SK-N-SH (cell line): ENCODE measurements at regions not wholly inside any gene's neighbourhood (a gene's known extent, or its start where the extent isn't known, plus 50 kb on each side); places are given as distances from the start of the nearest gene placed in this dataset.

ENCODE experiments used
- CHD2 ChIP-seq: fragments of 150-350 bp; IDR thresholded peaks from 2 replicates; pipeline ENCODE4 v1.6.1; 2018; ENCODE audit warnings: low read length; ENCODE audit not compliant: partially characterized antibody
- ELF1 ChIP-seq: IDR thresholded peaks from 2 replicates; pipeline ENCODE4 v1.4.0; 2012
- EZH2phosphoT487 ChIP-seq: fragments of 200-600 bp; sonication (generic); IDR thresholded peaks from 2 replicates; pipeline ENCODE4 v1.6.1; 2017; ENCODE audit warnings: low read depth, mixed run types, mild to moderate bottlenecking, antibody characterized with exemption, moderate library complexity, borderline replicate concordance
- FOSL2 ChIP-seq: IDR thresholded peaks from 2 replicates; pipeline ENCODE4 v1.4.0; 2012; ENCODE audit warnings: low read depth, mild to moderate bottlenecking, moderate library complexity, borderline replicate concordance
- FOXJ3 ChIP-seq: sonication (generic); formaldehyde crosslinking; IDR thresholded peaks from 2 replicates; pipeline ENCODE4 v1.5.1; 2020; ENCODE audit warnings: mild to moderate bottlenecking, missing genetic modification reagents
- NFIC ChIP-seq: IDR thresholded peaks from 2 replicates; pipeline ENCODE4 v1.4.0; 2012; ENCODE audit warnings: borderline replicate concordance
- PBX3 ChIP-seq: IDR thresholded peaks from 2 replicates; pipeline ENCODE4; 2012
- POLR2AphosphoS5 ChIP-seq: IDR thresholded peaks from 2 replicates; pipeline ENCODE4 v1.6.1; 2012; ENCODE audit warnings: low read depth, low read length
- RFX5 ChIP-seq: IDR thresholded peaks from 2 replicates; pipeline ENCODE4 v1.6.1; 2012; ENCODE audit warnings: mild to moderate bottlenecking, improper control_type of control experiment, low read length
- SIN3A ChIP-seq: IDR thresholded peaks from 2 replicates; pipeline ENCODE4 v1.6.1; 2012; ENCODE audit warnings: low read depth, mild to moderate bottlenecking, low read length, moderate library complexity, borderline replicate concordance
- YY1 ChIP-seq: IDR thresholded peaks from 2 replicates; pipeline ENCODE4 v1.4.0; 2012; ENCODE audit warnings: low read depth, mild to moderate bottlenecking
- TF ChIP-seq, protein P1 (sequence below): fragments of 200-600 bp; sonication (generic); IDR thresholded peaks from 2 replicates; pipeline ENCODE4 v1.6.1; 2017; ENCODE audit warnings: antibody characterized with exemption, mild to moderate bottlenecking, moderate library complexity
- TF ChIP-seq, protein P2 (sequence below): fragments of 150-350 bp; IDR thresholded peaks from 2 replicates; pipeline ENCODE4 v1.6.1; 2016; ENCODE audit warnings: mild to moderate bottlenecking, low read depth, low read length

DNA sequence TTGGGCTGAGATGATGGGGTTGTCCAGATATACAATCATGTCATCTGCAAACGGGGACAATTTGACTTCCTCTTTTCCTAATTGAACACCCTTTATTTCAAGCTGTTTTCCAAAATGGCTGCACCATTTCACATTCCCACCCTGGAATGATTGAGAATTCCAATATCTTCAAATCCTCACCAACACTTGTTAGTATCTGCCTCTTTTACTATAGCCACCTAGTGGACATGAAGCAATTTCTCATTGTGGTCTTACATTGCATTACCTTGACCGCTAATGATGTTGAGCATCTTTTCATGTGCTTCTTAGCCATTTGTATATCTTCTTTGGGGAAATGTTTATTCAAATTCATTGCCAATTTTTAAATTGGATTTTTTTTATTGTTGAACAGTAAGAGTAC is 364.8 kb downstream of the SMARCA1 start:
- TF ChIP-seq, protein P1, sequence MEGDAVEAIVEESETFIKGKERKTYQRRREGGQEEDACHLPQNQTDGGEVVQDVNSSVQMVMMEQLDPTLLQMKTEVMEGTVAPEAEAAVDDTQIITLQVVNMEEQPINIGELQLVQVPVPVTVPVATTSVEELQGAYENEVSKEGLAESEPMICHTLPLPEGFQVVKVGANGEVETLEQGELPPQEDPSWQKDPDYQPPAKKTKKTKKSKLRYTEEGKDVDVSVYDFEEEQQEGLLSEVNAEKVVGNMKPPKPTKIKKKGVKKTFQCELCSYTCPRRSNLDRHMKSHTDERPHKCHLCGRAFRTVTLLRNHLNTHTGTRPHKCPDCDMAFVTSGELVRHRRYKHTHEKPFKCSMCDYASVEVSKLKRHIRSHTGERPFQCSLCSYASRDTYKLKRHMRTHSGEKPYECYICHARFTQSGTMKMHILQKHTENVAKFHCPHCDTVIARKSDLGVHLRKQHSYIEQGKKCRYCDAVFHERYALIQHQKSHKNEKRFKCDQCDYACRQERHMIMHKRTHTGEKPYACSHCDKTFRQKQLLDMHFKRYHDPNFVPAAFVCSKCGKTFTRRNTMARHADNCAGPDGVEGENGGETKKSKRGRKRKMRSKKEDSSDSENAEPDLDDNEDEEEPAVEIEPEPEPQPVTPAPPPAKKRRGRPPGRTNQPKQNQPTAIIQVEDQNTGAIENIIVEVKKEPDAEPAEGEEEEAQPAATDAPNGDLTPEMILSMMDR = peak; percentile 36
- no peak for TF ChIP-seq FOXJ3 (CRISPR knock-in tag)
- no peak for TF ChIP-seq FOSL2
- TF ChIP-seq EZH2phosphoT487 = no peak
- TF ChIP-seq PBX3 = no peak
- no peak for TF ChIP-seq YY1
- TF ChIP-seq POLR2AphosphoS5 = no peak
- TF ChIP-seq ELF1 = no peak
- TF ChIP-seq, protein P2, sequence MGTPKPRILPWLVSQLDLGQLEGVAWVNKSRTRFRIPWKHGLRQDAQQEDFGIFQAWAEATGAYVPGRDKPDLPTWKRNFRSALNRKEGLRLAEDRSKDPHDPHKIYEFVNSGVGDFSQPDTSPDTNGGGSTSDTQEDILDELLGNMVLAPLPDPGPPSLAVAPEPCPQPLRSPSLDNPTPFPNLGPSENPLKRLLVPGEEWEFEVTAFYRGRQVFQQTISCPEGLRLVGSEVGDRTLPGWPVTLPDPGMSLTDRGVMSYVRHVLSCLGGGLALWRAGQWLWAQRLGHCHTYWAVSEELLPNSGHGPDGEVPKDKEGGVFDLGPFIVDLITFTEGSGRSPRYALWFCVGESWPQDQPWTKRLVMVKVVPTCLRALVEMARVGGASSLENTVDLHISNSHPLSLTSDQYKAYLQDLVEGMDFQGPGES = no peak
- TF ChIP-seq SIN3A = no peak
- TF ChIP-seq NFIC = no peak
- no peak for TF ChIP-seq RFX5
- no peak for TF ChIP-seq CHD2
